ENCODE measurements at regions not wholly inside any gene's neighbourhood (a gene's known extent, or its start where the extent isn't known, plus 50 kb on each side); places are given as distances from the start of the nearest gene placed in this dataset.

DNA sequence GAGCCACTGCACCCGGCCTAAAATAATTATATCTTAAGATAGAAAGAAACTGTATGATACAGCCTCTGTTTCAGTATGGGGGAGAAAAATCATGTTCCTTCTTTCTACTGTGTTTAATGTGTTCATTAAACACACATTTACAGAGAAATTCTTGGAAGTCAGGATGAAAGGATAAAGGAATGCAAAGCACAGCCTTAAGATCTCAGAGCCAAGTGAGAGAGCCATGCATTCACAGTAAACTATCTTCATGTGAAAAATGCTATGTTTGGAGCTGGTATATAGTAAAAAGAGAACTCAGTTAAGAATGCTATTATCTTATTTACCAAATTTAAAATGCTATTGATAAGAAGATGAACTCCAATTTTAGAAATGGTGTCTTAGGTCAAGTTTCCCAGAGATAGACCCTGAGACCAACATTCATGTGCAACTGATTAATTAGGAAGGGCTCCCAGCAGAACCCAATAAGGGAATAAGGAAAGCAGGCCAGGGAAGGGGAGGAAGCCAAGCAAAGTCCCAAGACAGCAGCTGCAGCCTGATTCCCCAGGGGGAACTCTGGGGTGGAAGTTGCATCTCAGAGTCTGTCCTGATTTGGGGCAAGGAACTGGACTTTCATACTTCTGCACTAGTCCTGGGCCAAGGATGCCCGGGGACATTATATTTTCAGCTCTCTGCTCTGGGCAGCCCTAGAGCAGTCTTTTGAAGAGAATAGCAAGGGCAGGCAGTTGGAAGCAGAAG is 130.0 kb upstream of the ZNF648 start:
- TF ChIP-seq CTCF (IDR thresholded peaks at IDR 0.05) (no peak), POLR2A (IDR thresholded peaks at IDR 0.05) (no peak)

Data from heart left ventricle (tissue), 13 donors.